ENCODE measurements at regions not wholly inside any gene's neighbourhood (a gene's known extent, or its start where the extent isn't known, plus 50 kb on each side); places are given as distances from the start of the nearest gene placed in this dataset.
A peak's percentile ranks its signal among the peaks of the same experiment; 100 is the strongest.
"Not testable (repeated sequence)": the region's sequence is repeated elsewhere in the genome, so short reads cannot be mapped to it uniquely, and the experiment has no call there.

DNA sequence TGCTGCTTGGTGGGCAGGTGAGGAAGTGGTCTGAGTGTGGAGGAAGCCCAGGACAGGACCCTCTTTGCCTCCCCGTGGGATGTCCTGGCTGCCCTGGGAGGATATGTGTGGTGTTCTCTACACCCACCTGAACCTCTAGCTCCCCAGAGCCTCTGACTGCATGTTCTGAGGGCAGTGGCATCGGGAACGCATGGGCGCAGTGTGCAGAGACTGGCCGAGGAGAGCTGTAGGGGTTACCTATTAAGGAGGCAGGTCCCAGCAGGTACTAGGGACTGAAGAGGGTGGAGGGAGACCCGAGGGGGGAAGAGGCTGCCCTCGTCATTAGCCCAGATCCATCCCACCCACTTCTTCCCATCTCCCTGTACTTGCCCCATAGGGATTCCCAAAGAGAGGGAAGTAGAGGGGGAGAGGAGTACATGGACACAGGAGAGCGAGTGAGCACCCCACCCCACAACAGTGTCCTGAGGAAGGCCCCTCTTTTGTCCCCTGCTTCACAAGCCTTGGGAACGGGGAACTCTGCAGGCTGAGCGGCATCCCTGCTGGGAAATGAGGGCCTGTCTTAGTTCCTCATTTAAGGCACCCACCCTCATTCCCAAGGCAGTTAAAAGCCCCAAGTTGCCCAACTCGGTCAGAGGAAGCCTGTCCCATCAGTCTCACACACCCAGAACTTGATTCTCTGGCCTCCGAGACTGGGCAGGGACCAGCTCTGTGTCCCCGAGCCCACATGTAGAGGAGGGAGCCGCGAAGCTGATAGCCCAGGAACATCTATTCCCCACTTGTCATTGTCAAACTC lies 208.5 kb upstream of the PLGLB2 start:
- DNase-seq (ENCODE audit: low read depth in 3 of 3): not testable (repeated sequence)

DNA sequence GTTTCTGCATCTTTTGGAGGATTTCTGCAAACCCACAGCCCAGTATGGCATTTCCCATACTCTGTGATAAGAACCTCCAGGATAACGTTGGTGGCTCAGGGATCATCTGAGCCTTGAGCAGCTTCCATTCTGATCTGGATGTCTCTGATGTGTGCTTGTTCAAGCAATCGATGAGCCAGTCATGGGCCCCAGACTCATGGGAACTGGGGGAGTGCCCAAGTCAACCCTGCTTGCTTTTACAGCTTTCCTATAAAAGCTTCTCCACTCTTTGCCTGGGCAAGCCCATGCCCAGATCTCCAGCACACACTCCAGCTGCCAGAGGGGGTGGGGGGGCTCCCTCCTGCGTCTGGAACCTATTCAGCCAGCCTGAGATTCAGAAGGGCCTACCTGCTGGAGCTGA lies 207.6 kb upstream of the PLGLB2 start:
- not testable (repeated sequence) for DNase-seq (ENCODE audit: low read depth in 3 of 3)

DNA sequence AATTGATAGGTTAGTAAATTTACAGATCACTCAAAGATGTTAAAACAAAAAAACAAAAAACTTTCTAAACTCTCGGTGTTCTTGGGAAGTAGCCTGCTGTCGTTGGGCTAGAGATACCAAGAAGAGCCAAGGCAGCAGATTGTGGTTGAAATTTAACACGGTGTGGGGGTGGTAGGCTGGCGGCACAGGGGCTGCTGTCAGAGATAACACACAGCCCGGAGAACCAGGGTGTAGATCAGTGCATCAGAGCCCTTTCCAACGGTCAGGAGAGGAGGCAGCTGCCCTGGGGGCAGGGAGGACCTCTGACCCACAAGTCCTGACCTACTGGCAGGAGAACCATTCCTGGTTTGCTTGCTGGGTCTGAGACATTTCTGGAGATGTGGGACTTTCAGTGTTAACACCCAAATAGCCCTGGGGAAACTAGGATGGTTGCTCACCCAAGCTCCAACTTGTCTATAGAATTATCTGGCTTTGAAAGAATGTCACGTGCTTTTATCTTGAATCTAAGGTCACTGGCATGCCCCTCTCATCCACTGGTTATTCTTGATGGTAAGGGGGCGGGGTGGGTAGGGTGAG lies 205.2 kb upstream of the PLGLB2 start:
- DNase-seq (ENCODE audit: low read depth in 3 of 3): peak in 2 of 3 experiments; percentile 30 to 38

DNA sequence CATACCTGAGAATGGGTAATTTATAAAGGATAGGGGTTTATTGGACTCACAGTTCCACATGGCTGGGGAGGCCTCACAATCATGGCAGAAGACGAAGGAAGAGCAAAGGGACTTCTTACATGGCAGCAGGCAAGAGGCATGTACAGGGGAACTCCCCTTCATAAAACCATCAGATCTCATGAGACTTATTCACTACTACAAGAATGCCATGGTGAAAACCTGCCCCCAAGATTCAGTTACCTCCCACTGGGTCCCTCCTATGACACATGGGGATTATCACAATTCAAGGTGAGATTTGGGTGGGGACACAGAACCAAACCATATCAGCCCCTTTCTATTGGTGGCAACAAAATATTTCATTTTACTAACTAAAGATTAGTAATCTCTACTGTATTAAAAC lies 204.1 kb upstream of the PLGLB2 start:
- not testable (repeated sequence) for DNase-seq (ENCODE audit: low read depth in 3 of 3)

DNA sequence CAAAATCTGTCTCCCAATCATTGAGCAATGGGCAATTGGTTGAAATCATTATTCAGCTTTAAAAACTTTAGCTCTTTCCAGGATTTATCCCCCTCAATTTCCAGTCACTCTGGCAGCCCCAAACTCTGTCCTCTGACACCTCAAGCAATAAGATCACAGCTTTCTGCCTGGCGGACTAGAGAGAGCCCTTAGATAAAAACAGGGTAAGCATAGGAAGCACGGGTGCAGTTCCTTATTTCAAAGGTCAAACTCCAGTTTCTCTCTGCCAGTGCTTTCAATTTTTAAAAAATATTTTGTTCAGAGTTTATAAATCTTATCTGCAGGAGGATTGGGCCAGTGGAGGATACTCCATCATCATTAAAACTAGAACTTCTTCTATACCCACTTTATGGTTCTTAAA lies 200.8 kb upstream of the PLGLB2 start:
- not testable (repeated sequence) for DNase-seq (ENCODE audit: low read depth in 3 of 3)

DNA sequence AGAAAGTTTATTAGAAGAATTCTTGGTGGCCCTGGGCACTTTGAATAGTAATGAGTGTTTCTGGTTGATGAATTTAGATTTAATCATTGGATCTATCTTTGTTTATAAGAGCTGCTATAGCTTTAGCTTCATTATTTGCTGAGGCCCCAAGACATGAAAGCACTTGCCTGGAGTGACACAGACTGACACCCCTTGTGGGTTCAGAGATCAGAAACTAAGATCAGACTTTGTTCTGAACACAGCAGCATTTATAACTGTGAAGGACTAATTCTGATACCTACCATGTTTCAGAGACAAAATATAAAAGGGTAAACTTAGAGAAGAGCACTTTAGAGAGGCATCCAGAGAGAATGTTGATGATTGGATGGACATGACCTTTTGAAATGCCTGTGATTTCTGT lies 199.9 kb upstream of the PLGLB2 start:
- DNase-seq (ENCODE audit: low read depth in 3 of 3): not testable (repeated sequence)

DNA sequence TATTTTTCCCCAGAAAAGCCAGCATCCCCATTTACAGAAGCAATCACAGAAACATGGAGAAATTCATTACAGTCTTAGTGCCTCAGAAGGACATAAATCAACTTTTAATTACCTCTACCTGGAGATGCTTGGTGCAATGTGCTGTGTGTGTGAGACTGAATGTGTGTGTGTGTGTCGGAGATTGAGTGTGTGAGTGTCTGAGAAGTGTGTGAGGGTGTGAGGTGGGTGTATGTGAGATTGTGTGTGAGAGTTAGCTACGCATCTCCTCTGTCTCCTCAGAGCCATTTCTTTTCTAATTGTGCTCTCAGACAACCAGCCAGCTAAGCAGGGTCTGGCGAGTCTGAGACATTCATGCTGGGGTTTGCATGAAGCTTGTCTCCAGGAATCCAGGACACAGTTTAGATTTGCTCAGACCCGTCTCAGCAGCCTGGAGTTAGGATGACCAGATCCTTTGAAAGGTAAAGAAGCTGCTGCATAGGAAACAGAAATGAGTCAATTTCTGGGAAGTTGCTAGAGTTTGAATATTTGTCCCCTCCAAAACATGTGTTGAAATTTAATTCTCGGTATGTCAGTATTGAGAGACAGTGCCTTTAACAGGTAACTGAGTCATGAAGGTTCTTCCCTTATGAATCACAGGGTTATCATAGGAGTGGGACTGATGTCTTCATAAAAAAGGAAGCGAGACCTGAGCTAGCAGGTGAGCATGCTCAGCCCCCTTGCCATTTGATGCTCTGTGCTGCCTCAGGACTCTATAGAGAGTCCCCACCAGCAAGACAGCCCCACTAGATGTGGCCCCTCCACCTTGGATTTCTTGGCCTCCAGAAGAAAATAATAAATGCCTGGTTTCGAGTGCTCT lies 199.0 kb upstream of the PLGLB2 start:
- not testable (repeated sequence) for DNase-seq (ENCODE audit: low read depth in 3 of 3)

DNA sequence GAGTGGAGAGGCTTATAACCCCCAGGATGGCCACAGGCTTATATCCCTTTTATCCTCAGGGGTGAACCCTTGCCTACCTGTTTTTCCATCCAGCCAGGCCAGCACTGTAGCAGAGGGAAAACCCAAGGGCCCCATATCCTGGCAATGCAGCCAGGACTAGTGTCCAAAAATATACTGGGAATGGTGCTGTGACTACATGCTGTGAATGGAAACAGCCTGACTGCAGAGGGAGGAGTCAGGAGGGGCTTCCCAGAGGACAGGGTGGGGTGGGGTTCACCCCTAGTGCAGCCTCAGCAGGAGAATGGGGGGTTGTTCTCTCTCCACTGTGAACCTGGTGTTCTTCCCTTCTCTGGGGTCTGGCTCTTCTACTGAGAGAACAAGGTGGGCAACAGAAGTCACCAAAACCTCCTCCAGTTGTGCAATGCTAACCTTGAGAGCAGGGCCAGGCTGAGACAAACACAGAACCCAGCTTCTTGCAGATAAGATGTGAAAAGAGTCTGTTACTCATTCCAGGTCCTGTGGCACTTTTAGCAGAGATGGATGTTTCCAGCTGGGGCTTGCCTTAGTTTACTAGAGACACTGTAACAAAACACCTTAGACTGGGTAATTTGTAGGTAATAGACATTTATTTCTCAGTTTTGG lies 198.2 kb upstream of the PLGLB2 start:
- DNase-seq (ENCODE audit: low read depth in 3 of 3): not testable (repeated sequence)

DNA sequence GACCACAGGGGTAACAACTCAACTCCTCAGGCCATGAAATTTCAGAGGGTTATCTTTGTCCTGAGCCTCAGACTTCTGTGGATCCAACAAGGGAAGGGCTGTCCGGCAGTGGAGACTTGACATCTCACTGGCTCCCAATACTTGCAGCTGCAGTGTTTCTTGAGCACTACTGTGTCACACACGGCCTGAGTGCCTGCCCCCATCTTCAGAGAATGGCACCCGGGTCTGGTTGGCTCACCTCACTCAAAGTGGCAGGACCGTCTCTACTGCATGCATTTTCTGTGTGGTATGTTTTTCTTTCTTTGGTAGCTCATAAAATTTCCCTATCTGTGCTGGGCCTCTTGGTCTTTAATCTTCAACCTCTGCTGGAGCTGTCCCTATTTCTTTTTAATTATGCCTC lies 193.2 kb upstream of the PLGLB2 start:
- not testable (repeated sequence) for DNase-seq (ENCODE audit: low read depth in 3 of 3)

DNA sequence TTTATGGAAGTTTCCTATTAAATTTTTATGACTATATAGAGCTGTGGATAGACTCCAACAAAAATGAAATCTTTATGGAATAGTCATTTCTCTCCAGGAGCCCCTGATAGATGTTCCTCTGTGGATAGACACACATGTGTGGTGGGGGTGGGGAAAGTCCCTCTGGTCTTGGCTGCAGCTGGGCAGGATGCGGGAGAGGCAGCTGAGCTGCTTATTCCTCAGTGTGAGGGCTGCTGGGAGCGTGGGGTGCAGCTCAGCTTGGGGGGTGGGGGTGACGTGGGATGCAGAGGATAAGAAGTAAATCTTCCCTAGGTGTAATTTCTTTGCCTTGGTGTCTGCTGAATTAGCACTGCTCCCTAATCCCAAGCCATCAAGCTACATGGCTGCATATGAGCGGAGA lies 192.8 kb upstream of the PLGLB2 start:
- peak in 2 of 3 experiments; percentile 27 to 54 for DNase-seq (ENCODE audit: low read depth in 3 of 3)

DNA sequence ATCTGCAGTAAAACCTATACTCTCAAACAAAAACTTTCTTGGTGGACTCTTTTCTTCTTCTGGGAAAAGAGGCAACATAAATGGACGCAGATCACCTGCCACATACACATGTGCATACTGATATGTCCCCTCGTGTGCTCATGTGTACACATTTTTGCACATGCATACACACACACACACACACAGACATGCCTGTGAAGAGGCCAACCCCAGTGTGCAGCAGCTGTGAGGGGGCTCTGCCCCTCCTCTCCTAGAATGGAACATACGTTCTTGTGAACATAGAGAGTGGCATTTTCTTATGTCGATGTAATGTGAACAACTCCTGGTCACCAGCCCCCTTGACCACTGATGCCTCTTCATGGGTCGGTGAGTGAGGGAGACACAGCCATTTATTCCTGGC lies 188.9 kb upstream of the PLGLB2 start:
- DNase-seq (ENCODE audit: low read depth in 3 of 3): not testable (repeated sequence)

DNA sequence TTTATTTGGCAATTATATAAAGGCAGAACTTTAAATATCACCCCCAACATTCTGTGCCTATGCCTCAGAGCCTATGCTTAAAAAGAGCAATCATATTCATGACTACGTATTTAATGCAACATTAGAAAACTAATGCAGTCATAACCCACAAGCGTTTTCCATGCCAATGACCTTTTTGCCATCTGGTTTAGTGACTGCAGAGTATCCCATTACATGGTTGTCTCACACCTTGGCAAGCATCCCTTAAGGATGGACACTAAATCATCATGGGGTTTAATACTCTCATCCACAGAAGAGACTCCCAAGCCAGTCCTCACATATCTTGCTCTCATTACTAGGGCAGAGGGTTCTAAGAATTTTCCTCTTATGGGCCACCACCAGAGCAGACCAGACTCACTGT lies 188.2 kb upstream of the PLGLB2 start:
- DNase-seq (ENCODE audit: low read depth in 3 of 3): not testable (repeated sequence)

DNA sequence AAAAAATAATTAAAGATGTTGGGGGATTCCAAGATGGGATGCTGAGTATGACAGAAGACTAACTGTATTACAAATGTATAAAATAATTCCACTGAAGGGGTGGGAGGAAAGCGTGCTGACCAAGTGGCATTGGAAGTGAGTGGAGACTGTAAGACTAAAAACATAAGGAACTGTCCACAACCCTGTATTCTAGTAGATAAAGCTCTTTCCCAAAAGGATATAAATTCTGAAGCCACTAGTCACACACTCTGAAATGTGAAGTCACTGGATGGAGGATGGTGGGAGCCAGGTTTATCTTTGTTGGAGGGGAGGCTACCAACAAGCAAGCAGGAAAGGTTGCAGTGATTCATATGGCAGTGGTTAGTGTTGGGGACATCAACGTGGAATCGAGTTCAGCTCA lies 182.8 kb upstream of the PLGLB2 start:
- DNase-seq (ENCODE audit: low read depth in 3 of 3): not testable (repeated sequence)

DNA sequence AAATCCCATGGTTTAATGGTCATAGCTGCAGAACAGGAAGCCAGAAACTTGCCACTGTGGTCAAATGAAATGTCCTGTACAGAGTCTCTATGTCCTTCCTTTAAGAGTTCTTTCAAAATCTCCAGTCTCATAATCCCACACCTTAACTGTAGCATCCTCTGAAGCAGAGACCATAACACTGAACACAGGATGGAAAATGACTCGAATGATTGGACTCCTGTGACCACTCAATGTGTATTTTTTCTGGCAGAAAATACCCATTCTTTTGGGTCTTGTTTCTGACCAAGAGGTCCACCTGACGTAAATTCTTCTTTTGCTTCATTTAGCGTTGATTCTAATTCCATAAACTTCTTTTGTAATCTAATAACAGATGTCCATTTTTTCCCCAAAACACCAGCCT lies 181.4 kb upstream of the PLGLB2 start:
- DNase-seq (ENCODE audit: low read depth in 3 of 3): not testable (repeated sequence)

DNA sequence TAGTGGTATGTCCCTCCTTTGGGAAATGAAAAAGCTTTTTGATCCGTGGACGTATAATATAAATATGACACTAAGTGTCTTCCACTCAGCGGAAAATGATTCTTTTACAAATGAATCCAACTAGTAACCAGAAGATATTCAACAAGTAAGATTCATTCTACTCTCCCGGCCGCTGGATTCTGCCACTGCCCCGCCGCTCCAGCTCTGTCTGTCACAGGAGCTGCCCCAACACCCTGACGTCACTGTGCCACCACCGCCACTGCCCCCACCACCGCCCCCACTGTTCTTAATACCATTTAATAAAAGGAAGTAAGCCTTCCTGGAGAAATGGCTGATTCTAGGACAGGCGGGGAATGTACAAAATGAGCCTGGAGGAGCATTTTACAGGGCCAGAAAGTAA lies 180.8 kb upstream of the PLGLB2 start:
- DNase-seq (ENCODE audit: low read depth in 3 of 3): not testable (repeated sequence)

DNA sequence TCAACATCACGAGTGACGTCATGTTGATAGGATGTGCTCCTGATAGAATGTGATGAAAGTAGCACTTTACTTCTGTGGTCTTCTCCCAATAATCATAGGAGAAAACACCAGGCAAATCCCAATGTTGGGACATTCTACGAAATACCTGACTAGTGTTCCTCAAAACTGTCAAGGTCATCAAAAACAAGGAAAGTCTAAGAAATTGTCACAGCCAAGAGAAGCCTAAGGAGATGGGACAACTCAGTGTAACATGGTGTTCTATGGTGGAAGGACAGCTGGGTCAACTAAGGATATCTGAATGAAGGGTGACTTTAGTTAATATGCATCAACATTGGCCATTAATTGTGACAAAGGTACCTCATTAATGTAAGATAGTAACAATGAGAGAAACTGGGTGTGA lies 180.0 kb upstream of the PLGLB2 start:
- DNase-seq (ENCODE audit: low read depth in 3 of 3): not testable (repeated sequence)

DNA sequence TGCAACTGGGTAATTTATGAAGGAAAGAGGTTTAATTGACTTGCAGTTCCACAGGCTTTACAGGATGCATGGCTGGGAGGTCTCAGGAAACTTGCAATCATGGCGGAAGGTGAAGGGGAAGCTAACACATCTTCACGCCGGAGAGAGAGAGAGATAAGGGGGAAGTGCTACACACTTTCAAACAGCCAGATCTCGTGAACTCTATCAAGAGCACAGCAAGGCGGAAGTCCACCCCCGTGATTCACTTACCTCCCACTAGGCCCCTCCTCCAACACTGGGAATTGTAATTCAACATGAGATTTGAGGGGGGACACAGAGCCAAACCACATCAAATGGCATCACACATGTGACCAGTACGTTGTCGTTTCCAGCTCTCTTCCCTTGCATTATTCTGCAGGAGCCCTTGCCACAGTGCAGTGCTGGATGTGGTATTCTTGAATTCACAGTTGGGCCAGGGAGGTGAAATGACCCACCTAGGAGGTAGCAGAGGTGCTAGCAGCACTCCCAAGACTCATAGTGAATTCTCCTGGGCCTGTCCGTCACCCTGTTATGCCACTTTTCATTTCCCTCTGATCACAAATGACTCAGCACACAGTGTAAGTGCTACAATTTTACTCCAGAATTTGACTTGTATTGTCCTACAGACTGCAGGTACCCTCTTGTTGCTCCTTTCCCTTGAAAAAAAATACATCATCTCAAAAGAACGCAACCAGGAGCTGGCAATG lies 179.2 kb upstream of the PLGLB2 start:
- DNase-seq (ENCODE audit: low read depth in 3 of 3): not testable (repeated sequence)

DNA sequence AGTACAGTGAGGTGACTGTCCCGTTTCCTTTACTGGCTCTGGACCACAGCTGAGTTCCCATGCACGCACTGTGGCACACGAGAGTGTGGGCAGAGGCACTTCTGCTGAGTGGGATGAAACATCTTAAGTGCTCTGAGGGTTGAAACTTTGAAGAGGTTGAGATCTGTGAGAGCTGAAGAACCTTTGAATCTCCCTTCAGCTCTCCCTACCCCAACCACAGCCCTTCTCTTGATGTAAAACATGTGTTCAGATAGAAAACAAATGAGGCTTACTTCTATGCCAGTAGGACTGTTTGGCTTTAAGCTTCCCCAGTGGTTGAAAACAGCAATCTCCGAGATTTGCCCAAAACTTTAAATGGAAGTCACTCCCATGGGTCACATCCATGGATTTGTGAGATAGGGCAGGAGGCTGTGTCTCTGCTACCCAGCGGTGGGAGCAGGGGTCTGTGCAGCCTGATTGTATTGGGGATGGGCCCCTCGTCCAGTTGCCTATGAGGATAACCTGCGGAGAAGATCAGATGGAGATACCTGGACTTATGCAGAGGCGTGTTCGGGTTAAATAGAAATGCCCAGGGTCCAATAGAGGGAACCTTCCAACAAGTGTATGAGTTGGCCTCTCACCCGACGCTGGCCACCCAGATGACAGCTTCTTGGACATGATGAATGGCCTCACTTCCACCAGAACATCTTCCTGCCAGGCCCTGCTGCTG lies 178.0 kb upstream of the PLGLB2 start:
- not testable (repeated sequence) for DNase-seq (ENCODE audit: low read depth in 3 of 3)

DNA sequence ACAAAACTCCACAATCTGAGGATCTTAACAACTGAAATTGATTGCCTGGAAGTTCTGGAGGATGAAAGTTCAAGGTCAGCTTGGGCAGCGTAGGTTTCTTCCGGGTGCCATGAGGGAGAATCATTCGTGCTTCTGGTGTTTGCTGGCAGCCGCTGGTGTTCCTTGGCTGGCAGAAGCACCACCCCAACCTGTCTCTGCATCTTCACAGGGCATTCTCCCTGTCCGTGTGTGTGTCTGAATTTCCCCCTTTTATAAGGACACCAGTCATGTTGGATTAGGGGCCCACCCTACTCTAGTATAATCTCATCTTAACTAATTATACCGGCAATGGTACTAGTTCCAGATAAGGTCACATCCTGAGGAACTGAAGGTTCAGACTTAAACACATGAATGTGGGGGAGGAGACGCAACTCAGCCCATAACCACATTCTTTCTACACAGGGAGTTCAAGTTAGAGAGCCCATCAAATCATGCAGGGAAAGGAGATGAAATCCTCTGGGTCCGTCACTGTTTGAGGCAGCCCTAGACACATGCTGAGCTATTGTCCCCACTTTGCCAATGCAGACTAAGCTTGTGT lies 175.9 kb upstream of the PLGLB2 start:
- DNase-seq (ENCODE audit: low read depth in 3 of 3): not testable (repeated sequence)

DNA sequence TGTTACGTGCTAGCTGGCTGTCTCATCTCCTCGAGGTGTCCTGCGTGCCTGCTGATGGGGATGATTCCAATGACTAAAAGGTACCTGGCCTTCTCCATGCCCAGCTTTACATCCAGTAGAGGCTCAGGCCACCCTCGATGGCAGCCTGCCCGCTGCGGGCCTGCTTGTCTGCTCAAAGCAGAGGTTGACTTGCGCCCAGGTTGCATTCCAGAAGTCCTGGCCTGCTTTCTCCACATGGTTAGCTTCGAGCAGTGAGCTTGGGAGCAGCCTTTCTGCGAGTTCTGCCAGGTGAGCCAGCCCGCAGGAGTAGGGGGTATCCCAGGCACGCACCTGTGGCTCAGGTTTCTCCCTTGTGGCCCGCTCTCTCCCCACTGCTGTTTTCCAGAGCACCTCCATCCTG lies 175.0 kb upstream of the PLGLB2 start:
- DNase-seq (ENCODE audit: low read depth in 3 of 3): not testable (repeated sequence)

Data from stimulated activated CD4-positive, alpha-beta T cell treated with anti-CD3 and anti-CD28 coated beads, TNF-alpha, amount 100 ng/mL, for 24 hours (primary cell).